ENCODE measurements at regions not wholly inside any gene's neighbourhood (a gene's known extent, or its start where the extent isn't known, plus 50 kb on each side); places are given as distances from the start of the nearest gene placed in this dataset.

GRCh38 chrX:77347572-77347971 is 99.6 kb upstream of the FGF16 start:
- TF ChIP-seq CHD1 (IDR thresholded peaks at IDR 0.05; ENCODE audit: low read depth, low read length) (no peak), CTCF (conservative IDR thresholded peaks at IDR 0.05; ENCODE audit: low read depth, low read length) (no peak), RCOR1 (IDR thresholded peaks at IDR 0.05; ENCODE audit: insufficient replicate concordance, low read length) (no peak), POLR2A (IDR thresholded peaks at IDR 0.05; ENCODE audit: low read depth, low read length) (no peak), RAD21 (IDR thresholded peaks at IDR 0.05; ENCODE audit: low read length) (no peak), BHLHE40 (IDR thresholded peaks at IDR 0.05; ENCODE audit: low read depth, low read length) (no peak), NFE2L2 (IDR thresholded peaks at IDR 0.05; ENCODE audit: low read depth, low read length) (no peak), FOS (IDR thresholded peaks at IDR 0.05; ENCODE audit: low read depth, low read length) (no peak), CEBPB (IDR thresholded peaks at IDR 0.05; ENCODE audit: low read depth, low read length) (no peak), ELK1 (IDR thresholded peaks at IDR 0.05; ENCODE audit: borderline replicate concordance, low read depth, low read length) (no peak), MAFK (IDR thresholded peaks at IDR 0.05; ENCODE audit: low read depth, low read length) (no peak), USF2 (IDR thresholded peaks at IDR 0.05; ENCODE audit: low read depth, low read length) (no peak), MXI1 (IDR thresholded peaks at IDR 0.05; ENCODE audit: borderline replicate concordance, low read depth, low read length) (no peak), MAZ (IDR thresholded peaks at IDR 0.05; ENCODE audit: borderline replicate concordance, low read depth, low read length) (no peak)

Measured in IMR-90 (cell line).